ENCODE measurements at regions not wholly inside any gene's neighbourhood (a gene's known extent, or its start where the extent isn't known, plus 50 kb on each side); places are given as distances from the start of the nearest gene placed in this dataset.
"Not testable (repeated sequence)": the region's sequence is repeated elsewhere in the genome, so short reads cannot be mapped to it uniquely, and the experiment has no call there.

- intact Hi-C loops (cut with micrococcal nuclease); CTCF ChIA-PET; POLR2A ChIA-PET; H3K4me1 ChIP-seq (ENCODE audit: control insufficient read depth in 1 of 2, insufficient read depth in 2 of 2, low read length in 2 of 2); H3K27ac ChIP-seq (ENCODE audit: low read depth, low read length); ATAC-seq; H3K36me3 ChIP-seq (ENCODE audit: control insufficient read depth in 1 of 2, insufficient read depth in 2 of 2, low read length in 2 of 2); H4K20me1 ChIP-seq (ENCODE audit: insufficient read depth); H3K79me2 ChIP-seq (ENCODE audit: insufficient read depth, low read length); H3K9me2 ChIP-seq (ENCODE audit: insufficient read depth); H3K9ac ChIP-seq (ENCODE audit: low read length); BruUV-seq (replicated peaks); H3K4me3 ChIP-seq (replicated peaks in 1 of 2; ENCODE audit: low read depth in 1 of 2, low read length in 2 of 2); H3K27me3 ChIP-seq (ENCODE audit: insufficient read depth, low read length); H3K9me3 ChIP-seq (ENCODE audit: control insufficient read depth in 1 of 2, insufficient read depth in 1 of 2, low read depth in 1 of 2, low read length in 2 of 2); H2AFZ ChIP-seq (ENCODE audit: low read depth, low read length, poor library complexity, severe bottlenecking); RAD21 ChIA-PET (ENCODE audit: low non-redundant PET in 1 of 2, low total read pairs in 2 of 2, uncharacterized antibody in 2 of 2, unreplicated experiment in 2 of 2); H3K4me2 ChIP-seq (ENCODE audit: low read length); DNase-seq (ENCODE audit: low read depth, low spot score): not testable (repeated sequence)
Observed at GRCh38 chr15:84388638-84389037, 153.1 kb downstream of the GOLGA6L4 start.

GRCh38 chr15:84390324-84390723 lies 154.8 kb downstream of the GOLGA6L4 start:
- CTCF ChIA-PET; H3K4me1 ChIP-seq (ENCODE audit: control insufficient read depth in 1 of 2, insufficient read depth in 2 of 2, low read length in 2 of 2); BruUV-seq (replicated peaks); H3K4me2 ChIP-seq (ENCODE audit: low read length); POLR2A ChIA-PET; RAD21 ChIA-PET (ENCODE audit: low non-redundant PET in 1 of 2, low total read pairs in 2 of 2, uncharacterized antibody in 2 of 2, unreplicated experiment in 2 of 2); H4K20me1 ChIP-seq (ENCODE audit: insufficient read depth); H3K36me3 ChIP-seq (ENCODE audit: control insufficient read depth in 1 of 2, insufficient read depth in 2 of 2, low read length in 2 of 2); H3K27me3 ChIP-seq (ENCODE audit: insufficient read depth, low read length); DNase-seq (ENCODE audit: low read depth, low spot score); H3K27ac ChIP-seq (ENCODE audit: low read depth, low read length); H3K79me2 ChIP-seq (ENCODE audit: insufficient read depth, low read length); H3K9me3 ChIP-seq (ENCODE audit: control insufficient read depth in 1 of 2, insufficient read depth in 1 of 2, low read depth in 1 of 2, low read length in 2 of 2); intact Hi-C loops (cut with micrococcal nuclease); H3K4me3 ChIP-seq (replicated peaks in 1 of 2; ENCODE audit: low read depth in 1 of 2, low read length in 2 of 2); H3K9ac ChIP-seq (ENCODE audit: low read length); H3K9me2 ChIP-seq (ENCODE audit: insufficient read depth); ATAC-seq; H2AFZ ChIP-seq (ENCODE audit: low read depth, low read length, poor library complexity, severe bottlenecking): not testable (repeated sequence)

- no peak overlapping the region for H3K27ac ChIP-seq (ENCODE audit: low read depth, low read length)
- H3K4me1 ChIP-seq (ENCODE audit: control insufficient read depth in 1 of 2, insufficient read depth in 2 of 2, low read length in 2 of 2): no peaks in the 10 kb centered on the region
- no peak overlapping the region for H3K4me3 ChIP-seq (replicated peaks in 1 of 2; ENCODE audit: low read depth in 1 of 2, low read length in 2 of 2)
- no peaks in the 10 kb centered on the region for H3K79me2 ChIP-seq (ENCODE audit: insufficient read depth, low read length)
- BruUV-seq (replicated peaks): no TSS peak
- ATAC-seq: no peak
- H2AFZ ChIP-seq (ENCODE audit: low read depth, low read length, poor library complexity, severe bottlenecking): no peak overlapping the region
- H3K4me2 ChIP-seq (ENCODE audit: low read length): no peak overlapping the region
- no peak for TF ChIP-seq CTCF (IDR thresholded peaks at IDR 0.05 in 2 of 3, conservative IDR thresholded peaks at IDR 0.05 in 1 of 3; ENCODE audit: borderline replicate concordance in 1 of 3, insufficient read depth in 1 of 3, low read depth in 2 of 3, low read length in 2 of 3)
- H3K9me2 ChIP-seq (ENCODE audit: insufficient read depth): no peaks in the 10 kb centered on the region
- H4K20me1 ChIP-seq (ENCODE audit: insufficient read depth): no peaks in the 10 kb centered on the region
- H3K27me3 ChIP-seq (ENCODE audit: insufficient read depth, low read length): no peaks in the 10 kb centered on the region
- H3K9ac ChIP-seq (ENCODE audit: low read length): no peak overlapping the region
- ChIA-PET CTCF (no interaction called here), RAD21 (ENCODE audit: low non-redundant PET in 1 of 2, low total read pairs in 2 of 2, uncharacterized antibody in 2 of 2, unreplicated experiment in 2 of 2) (no interaction called here), POLR2A (no interaction called here)
- H3K36me3 ChIP-seq (ENCODE audit: control insufficient read depth in 1 of 2, insufficient read depth in 2 of 2, low read length in 2 of 2): no peaks in the 10 kb centered on the region
- intact Hi-C loops (cut with micrococcal nuclease): no loop called here
- H3K9me3 ChIP-seq (ENCODE audit: control insufficient read depth in 1 of 2, insufficient read depth in 1 of 2, low read depth in 1 of 2, low read length in 2 of 2): no peaks in the 10 kb centered on the region
- no peak for DNase-seq (ENCODE audit: low read depth, low spot score)
Observed at GRCh38 chr15:84391191-84391590, 155.6 kb downstream of the GOLGA6L4 start.

GRCh38 chr15:84392020-84392419 lies 156.4 kb downstream of the GOLGA6L4 start:
- ATAC-seq; intact Hi-C loops (cut with micrococcal nuclease); H3K27me3 ChIP-seq (ENCODE audit: insufficient read depth, low read length); H3K9me3 ChIP-seq (ENCODE audit: control insufficient read depth in 1 of 2, insufficient read depth in 1 of 2, low read depth in 1 of 2, low read length in 2 of 2); CTCF ChIA-PET; H3K36me3 ChIP-seq (ENCODE audit: control insufficient read depth in 1 of 2, insufficient read depth in 2 of 2, low read length in 2 of 2); RAD21 ChIA-PET (ENCODE audit: low non-redundant PET in 1 of 2, low total read pairs in 2 of 2, uncharacterized antibody in 2 of 2, unreplicated experiment in 2 of 2); H4K20me1 ChIP-seq (ENCODE audit: insufficient read depth); H3K9ac ChIP-seq (ENCODE audit: low read length); H3K79me2 ChIP-seq (ENCODE audit: insufficient read depth, low read length); H3K4me2 ChIP-seq (ENCODE audit: low read length); H3K27ac ChIP-seq (ENCODE audit: low read depth, low read length); DNase-seq (ENCODE audit: low read depth, low spot score); H3K4me3 ChIP-seq (replicated peaks in 1 of 2; ENCODE audit: low read depth in 1 of 2, low read length in 2 of 2); POLR2A ChIA-PET; H3K4me1 ChIP-seq (ENCODE audit: control insufficient read depth in 1 of 2, insufficient read depth in 2 of 2, low read length in 2 of 2); H3K9me2 ChIP-seq (ENCODE audit: insufficient read depth); H2AFZ ChIP-seq (ENCODE audit: low read depth, low read length, poor library complexity, severe bottlenecking); BruUV-seq (replicated peaks): not testable (repeated sequence)
